ENCODE measurements at regions not wholly inside any gene's neighbourhood (a gene's known extent, or its start where the extent isn't known, plus 50 kb on each side); places are given as distances from the start of the nearest gene placed in this dataset.

- no peaks in the 10 kb centered on the region for H3K36me3 ChIP-seq (replicated peaks in 1 of 2; ENCODE audit: control extremely low read depth in 1 of 2, control insufficient read depth in 1 of 2, extremely low read depth in 1 of 2, insufficient read depth in 2 of 2, low read length in 1 of 2)
- no peaks in the 10 kb centered on the region for H3K4me1 Mint-ChIP-seq
- H4K20me1 ChIP-seq (ENCODE audit: control insufficient read depth, insufficient read depth, low read length, poor library complexity, severe bottlenecking), result no peaks in the 10 kb centered on the region
- H3K4me2 ChIP-seq (replicated peaks; ENCODE audit: low read depth, low read length, poor library complexity, severe bottlenecking), result no peak overlapping the region
- CTCF ChIA-PET, result no interaction called here
- peaks cover 0 to 10% (median 0%) of the 10 kb centered on the region in 3 donors for H3K9me3 ChIP-seq (ENCODE audit: control extremely low read depth in 1 of 3, control insufficient read depth in 2 of 3, insufficient read depth in 1 of 3, low read length in 2 of 3)
- no peaks in the 10 kb centered on the region for H3K9me3 Mint-ChIP-seq (ENCODE audit: insufficient read depth)
- no peak overlapping the region for H3K4me3 ChIP-seq (ENCODE audit: control extremely low read depth in 1 of 5, extremely low read depth in 1 of 5, insufficient read depth in 1 of 5, low read depth in 2 of 5, low read length in 4 of 5)
- no peak overlapping the region for H3K9ac ChIP-seq (ENCODE audit: low read length)
- POLR2A ChIA-PET, result no interaction called here
- no peak overlapping the region for H3K4me3 Mint-ChIP-seq
- DNase-seq, result no peak
- no peaks in the 10 kb centered on the region for H3K4me1 ChIP-seq (ENCODE audit: control insufficient read depth in 2 of 2, insufficient read depth in 2 of 2, low read length in 2 of 2)
- no peaks in the 10 kb centered on the region for H3K27me3 ChIP-seq (replicated peaks in 1 of 4; ENCODE audit: control extremely low read depth in 1 of 4, control insufficient read depth in 3 of 4, insufficient read depth in 4 of 4, low read length in 3 of 4)
- no peak for ATAC-seq (ENCODE audit: low read depth)
- no peaks in the 10 kb centered on the region for H3K79me2 ChIP-seq (ENCODE audit: control insufficient read depth, insufficient read depth, low read length)
- WGBS (ENCODE audit: insufficient coverage), result no CpG with 5 or more reads among the region's 2 CpGs
- no peak overlapping the region for H2AFZ ChIP-seq (ENCODE audit: insufficient read depth, low read depth, low read length, poor library complexity, severe bottlenecking)
- intact Hi-C loops (cut with micrococcal nuclease), result no loop called here
- no peak overlapping the region for H3K27ac ChIP-seq (ENCODE audit: low read length in 2 of 2)
- no peak overlapping the region for H3K27ac Mint-ChIP-seq
- no peak for TF ChIP-seq EZH2 (IDR thresholded peaks at IDR 0.05; ENCODE audit: borderline replicate concordance, insufficient read depth, low read depth, low read length, poor library complexity, severe bottlenecking)
- no peak for TF ChIP-seq CTCF (IDR thresholded peaks at IDR 0.05)
- no peaks in the 10 kb centered on the region for H3K27me3 Mint-ChIP-seq
Observed at GRCh38 chr9:13532407-13532806, 252.9 kb upstream of the MPDZ start.

- Histone ChIP-seq H4K20me1 (ENCODE audit: control insufficient read depth, insufficient read depth, low read length, poor library complexity, severe bottlenecking) (no peaks in the 10 kb centered on the region), H3K79me2 (ENCODE audit: control insufficient read depth, insufficient read depth, low read length) (no peaks in the 10 kb centered on the region), H3K36me3 (replicated peaks in 1 of 2; ENCODE audit: control extremely low read depth in 1 of 2, control insufficient read depth in 1 of 2, extremely low read depth in 1 of 2, insufficient read depth in 2 of 2, low read length in 1 of 2) (no peaks in the 10 kb centered on the region), H3K9ac (ENCODE audit: low read length) (no peak overlapping the region), H3K4me1 (ENCODE audit: control insufficient read depth in 2 of 2, insufficient read depth in 2 of 2, low read length in 2 of 2) (no peaks in the 10 kb centered on the region), H3K27ac (ENCODE audit: low read length in 2 of 2) (no peak overlapping the region), H3K9me3 (ENCODE audit: control extremely low read depth in 1 of 3, control insufficient read depth in 2 of 3, insufficient read depth in 1 of 3, low read length in 2 of 3) (no peaks in the 10 kb centered on the region), H3K27me3 (replicated peaks in 1 of 4; ENCODE audit: control extremely low read depth in 1 of 4, control insufficient read depth in 3 of 4, insufficient read depth in 4 of 4, low read length in 3 of 4) (no peaks in the 10 kb centered on the region), H2AFZ (ENCODE audit: insufficient read depth, low read depth, low read length, poor library complexity, severe bottlenecking) (no peak overlapping the region), H3K4me2 (replicated peaks; ENCODE audit: low read depth, low read length, poor library complexity, severe bottlenecking) (no peak overlapping the region), H3K4me3 (ENCODE audit: control extremely low read depth in 1 of 5, extremely low read depth in 1 of 5, insufficient read depth in 1 of 5, low read depth in 2 of 5, low read length in 4 of 5) (no peak overlapping the region)
- ATAC-seq (ENCODE audit: low read depth), result no peak
- ChIA-PET POLR2A (no interaction called here), CTCF (interaction anchor here (1.0 kb wide), 1 partner anchor 10 kb away, joined by 3 read pairs; no protein-coding TSS in a partner anchor)
- Mint-ChIP-seq H3K27ac (no peak overlapping the region), H3K27me3 (no peaks in the 10 kb centered on the region), H3K4me1 (no peaks in the 10 kb centered on the region), H3K9me3 (ENCODE audit: insufficient read depth) (no peaks in the 10 kb centered on the region), H3K4me3 (no peak overlapping the region)
- no peak for DNase-seq
- 72% methylated on average over 5 of the region's 6 CpGs for WGBS (ENCODE audit: insufficient coverage)
- no peak for TF ChIP-seq EZH2 (IDR thresholded peaks at IDR 0.05; ENCODE audit: borderline replicate concordance, insufficient read depth, low read depth, low read length, poor library complexity, severe bottlenecking)
- TF ChIP-seq CTCF (IDR thresholded peaks at IDR 0.05), result no peak
- intact Hi-C loops (cut with micrococcal nuclease), result no loop called here
Observed at GRCh38 chr9:13529321-13530104, 250.0 kb upstream of the MPDZ start.

Measured in B cell (primary cell).